ENCODE measurements at regions not wholly inside any gene's neighbourhood (a gene's known extent, or its start where the extent isn't known, plus 50 kb on each side); places are given as distances from the start of the nearest gene placed in this dataset.

GRCh38 chr13:54884682-54885081 lies 1856.1 kb downstream of the OLFM4 start:
- TF ChIP-seq CTCF (conservative IDR thresholded peaks at IDR 0.05; ENCODE audit: low read depth, low read length) (no peak), EZH2 (IDR thresholded peaks at IDR 0.05; ENCODE audit: borderline replicate concordance, low read depth, low read length, poor library complexity, severe bottlenecking) (no peak)
